HCT116 (cell line): ENCODE measurements at regions not wholly inside any gene's neighbourhood (a gene's known extent, or its start where the extent isn't known, plus 50 kb on each side); places are given as distances from the start of the nearest gene placed in this dataset.
"Not testable (repeated sequence)": the region's sequence is repeated elsewhere in the genome, so short reads cannot be mapped to it uniquely, and the experiment has no call there.

Experiments used
- ATAC-seq: fragments of 200-7000 bp; cut with Tn5 transposase; 2 replicates; pipeline ENCODE4 v1.9.1; 2020; ENCODE audit warnings: mild to moderate bottlenecking, moderate library complexity
- BruUV-seq: library from RNA; stranded (reverse); fragments of 400-500 nt; replicated peaks from 2 replicates; lab custom pipeline; 2021; lab: Mats Ljungman, UMichigan
- CTCF ChIA-PET: fragments of 300-600 bp; sonication (Branson Sonifier 250); formaldehyde crosslinking; loops from one replicate; lab custom pipeline; 2021; ENCODE audit warnings: antibody characterized with exemption; lab: Charles Lee
- POLR2A ChIA-PET: fragments of 300-600, 350-600 bp; sonication (Branson Sonifier 250); formaldehyde crosslinking; loops from one replicate; lab custom pipeline; 2021; ENCODE audit warnings: antibody characterized with exemption; lab: Charles Lee
- RAD21 ChIA-PET, 2 experiments: fragments of 300-600 bp; sonication (Branson Sonifier 250); formaldehyde crosslinking; loops; one replicate each; lab custom pipeline; 2023; ENCODE audit warnings: low total read pairs in 2 of 2; ENCODE audit not compliant: uncharacterized antibody in 2 of 2, unreplicated experiment in 2 of 2, low non-redundant PET in 1 of 2; lab: Charles Lee
- DNase-seq: peaks from one replicate; pipeline ENCODE4 v3.0.0-alpha.2; 2010; ENCODE audit warnings: low read depth, low spot score
- H2AFZ ChIP-seq: fragments of 200-600 bp; shearing (Covaris generic), sonication (generic); 2 replicates; pipeline ENCODE4 v1.6.1; 2017; ENCODE audit warnings: low read depth, mixed run types, mixed read lengths, antibody characterized with exemption, low read length; ENCODE audit not compliant: poor library complexity, severe bottlenecking
- H3K27ac ChIP-seq: 2 replicates; pipeline ENCODE4 v1.5.1; 2012; ENCODE audit warnings: low read depth, low read length
- H3K27me3 ChIP-seq: fragments of 200-600 bp; sonication (generic); 2 replicates; pipeline ENCODE4 v1.6.1; 2016; ENCODE audit warnings: mixed run types, low read length, mixed read lengths; ENCODE audit not compliant: insufficient read depth
- H3K36me3 ChIP-seq, 2 experiments: fragments of 200-500 bp in 1 of 2; fragments of 200-600 bp in 1 of 2; sonication (Bioruptor generic) in 1 of 2; sonication (generic) in 1 of 2; 2 replicates each; pipeline versions ENCODE4 v1.5.1 to v1.6.1; 2014 to 2016; ENCODE audit warnings: low read length in 2 of 2, inconsistent platforms in 1 of 2, mixed read lengths in 1 of 2, mixed run types in 1 of 2; ENCODE audit not compliant: insufficient read depth in 2 of 2, control insufficient read depth in 1 of 2
- H3K4me1 ChIP-seq, 2 experiments: fragments of 200-600 bp in 1 of 2; sonication (generic) in 1 of 2; 2 replicates each; pipeline versions ENCODE4 v1.5.1 to v1.6.1; 2012 to 2017; ENCODE audit warnings: low read length in 2 of 2, inconsistent platforms in 1 of 2, mild to moderate bottlenecking in 1 of 2, mixed read lengths in 1 of 2, mixed run types in 1 of 2, moderate library complexity in 1 of 2; ENCODE audit not compliant: insufficient read depth in 2 of 2, control insufficient read depth in 1 of 2
- H3K4me2 ChIP-seq: fragments of 200-600 bp; sonication (generic); 2 replicates; pipeline ENCODE4 v1.6.1; 2017; ENCODE audit warnings: mixed run types, low read length, mixed read lengths
- H3K4me3 ChIP-seq, 2 experiments: fragments of 200-600 bp in 1 of 2; sonication (generic) in 1 of 2; replicated peaks in 1 of 2; 2 replicates each; pipeline ENCODE4 v1.5.1; 2011 to 2016; ENCODE audit warnings: low read length in 2 of 2, control low read depth in 1 of 2, low read depth in 1 of 2, mild to moderate bottlenecking in 1 of 2, mixed read lengths in 1 of 2, mixed run types in 1 of 2
- H3K79me2 ChIP-seq: fragments of 200-600 bp; sonication (generic); 2 replicates; pipeline ENCODE4 v1.6.1; 2017; ENCODE audit warnings: mild to moderate bottlenecking, mixed run types, low read length, moderate library complexity, mixed read lengths; ENCODE audit not compliant: insufficient read depth
- H3K9ac ChIP-seq: fragments of 200-600 bp; sonication (generic); 2 replicates; pipeline ENCODE4 v1.6.1; 2016; ENCODE audit warnings: low read length, mixed read lengths
- H3K9me2 ChIP-seq: fragments of 200-600 bp; sonication (generic), shearing (Covaris generic); 2 replicates; pipeline ENCODE4 v1.6.1; 2017; ENCODE audit warnings: mixed run types, mild to moderate bottlenecking, moderate library complexity; ENCODE audit not compliant: insufficient read depth
- H3K9me3 ChIP-seq, 2 experiments: fragments of 200-500 bp in 1 of 2; fragments of 200-600 bp in 1 of 2; sonication (Bioruptor generic) in 1 of 2; sonication (generic) in 1 of 2; 2 replicates each; pipeline ENCODE4 v1.6.1; 2014 to 2017; ENCODE audit warnings: low read length in 2 of 2, mixed read lengths in 2 of 2, inconsistent platforms in 1 of 2, low read depth in 1 of 2, mild to moderate bottlenecking in 1 of 2, mixed run types in 1 of 2, moderate library complexity in 1 of 2; ENCODE audit not compliant: control insufficient read depth in 1 of 2, insufficient read depth in 1 of 2
- H4K20me1 ChIP-seq: fragments of 200-600 bp; sonication (generic), shearing (Covaris generic); 2 replicates; pipeline ENCODE4 v1.6.1; 2017; ENCODE audit warnings: mixed run types, mild to moderate bottlenecking, moderate library complexity; ENCODE audit not compliant: insufficient read depth
- CBX3 ChIP-seq: IDR thresholded peaks from 2 replicates; pipeline ENCODE4 v1.6.1; 2012; ENCODE audit warnings: low read depth
- CEBPB ChIP-seq: IDR thresholded peaks from 2 replicates; pipeline ENCODE4 v1.6.1; 2012; ENCODE audit warnings: low read depth
- CTCF ChIP-seq, 3 experiments: fragments of 200-600 bp in 1 of 3; sonication (generic) in 1 of 3; IDR thresholded peaks in 2 of 3; conservative IDR thresholded peaks in 1 of 3; 2 replicates each; pipeline ENCODE4 v1.5.1; 2012 to 2017; ENCODE audit warnings: low read depth in 2 of 3, low read length in 2 of 3, antibody characterized with exemption in 1 of 3, borderline replicate concordance in 1 of 3, control low read depth in 1 of 3, mild to moderate bottlenecking in 1 of 3, mixed read lengths in 1 of 3, mixed run types in 1 of 3, moderate library complexity in 1 of 3; ENCODE audit not compliant: insufficient read depth in 1 of 3
- ELF1 ChIP-seq: IDR thresholded peaks from 2 replicates; pipeline ENCODE4 v1.6.1; 2012; ENCODE audit warnings: low read depth, borderline replicate concordance
- MAX ChIP-seq: IDR thresholded peaks from 2 replicates; pipeline ENCODE4 v1.6.1; 2012
- POLR2AphosphoS5 ChIP-seq: IDR thresholded peaks from 2 replicates; pipeline ENCODE4 v1.6.1; 2011; ENCODE audit warnings: mild to moderate bottlenecking, low read depth, low read length, moderate library complexity
- SIN3A ChIP-seq: IDR thresholded peaks from 2 replicates; pipeline ENCODE4 v1.6.1; 2012; ENCODE audit warnings: low read depth
- SRF ChIP-seq: IDR thresholded peaks from 2 replicates; pipeline ENCODE4 v1.6.1; 2012; ENCODE audit warnings: low read depth
- TCF7L2 ChIP-seq: IDR thresholded peaks from 2 replicates; pipeline ENCODE4 v1.7.0; 2011; ENCODE audit warnings: borderline replicate concordance, inconsistent platforms; ENCODE audit not compliant: insufficient read depth, insufficient read length; ENCODE audit errors: extremely low read depth
- ZBTB33 ChIP-seq: IDR thresholded peaks from 2 replicates; pipeline ENCODE4 v1.6.1; 2011; ENCODE audit warnings: mild to moderate bottlenecking, low read length, moderate library complexity; ENCODE audit not compliant: insufficient replicate concordance; ENCODE audit errors: extremely low read depth
- intact Hi-C: fragments of 100-400 bp; cut with micrococcal nuclease; formaldehyde crosslinking; loops from 2 replicates; pipeline ENCODE4 v1.10.0; 2022

GRCh38 chr6:4723383-4723782 lies 52.8 kb upstream of the CDYL start (continued):
- TF ChIP-seq CTCF (IDR thresholded peaks at IDR 0.05 in 2 of 3, conservative IDR thresholded peaks at IDR 0.05 in 1 of 3; ENCODE audit: borderline replicate concordance in 1 of 3, insufficient read depth in 1 of 3, low read depth in 2 of 3, low read length in 2 of 3) = no peak
- no peak for TF ChIP-seq SRF
- TF ChIP-seq MAX = no peak
- no peak for TF ChIP-seq CEBPB
- no peak for TF ChIP-seq TCF7L2
- TF ChIP-seq POLR2AphosphoS5 = no peak
- no peak for TF ChIP-seq CBX3
- no peak for TF ChIP-seq SIN3A
- TF ChIP-seq ZBTB33 = no peak
- TF ChIP-seq ELF1 = no peak

GRCh38 chr6:4721368-4721767 lies 54.8 kb upstream of the CDYL start:
- H3K4me3 ChIP-seq, ATAC-seq, CTCF ChIA-PET, H3K27ac ChIP-seq, H3K9me3 ChIP-seq, H3K9me2 ChIP-seq, H3K36me3 ChIP-seq, RAD21 ChIA-PET, DNase-seq, H3K4me1 ChIP-seq, H2AFZ ChIP-seq, POLR2A ChIA-PET, H3K9ac ChIP-seq, BruUV-seq, H3K27me3 ChIP-seq, H3K79me2 ChIP-seq, H4K20me1 ChIP-seq, intact Hi-C loops, H3K4me2 ChIP-seq: not testable (repeated sequence)
